Superior temporal gyrus (tissue), 1 donor: ENCODE measurements at regions not wholly inside any gene's neighbourhood (a gene's known extent, or its start where the extent isn't known, plus 50 kb on each side); places are given as distances from the start of the nearest gene placed in this dataset.

ENCODE experiments used
- DNase-seq: peaks from one replicate; pipeline ENCODE4 v3.0.0-alpha.2; 2016; ENCODE audit errors: extremely low spot score

DNA sequence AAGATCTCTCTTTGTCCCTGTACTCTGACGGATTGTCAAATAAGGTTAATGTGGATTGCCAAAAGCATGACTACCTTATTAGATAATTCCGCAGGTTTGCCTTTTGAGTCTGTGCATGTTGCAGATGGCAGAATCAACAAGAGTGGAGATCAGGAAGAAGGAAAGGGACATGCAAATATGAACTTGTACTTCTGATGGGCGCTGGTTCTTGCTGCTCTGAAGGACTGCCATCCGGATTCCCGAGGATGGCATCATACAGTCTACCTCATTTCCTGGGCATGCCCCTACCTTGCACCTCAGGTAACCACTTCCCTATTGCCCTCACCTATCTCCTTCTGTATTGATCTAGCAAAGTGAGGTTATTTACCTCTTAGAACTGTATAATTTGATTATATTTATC lies 504.2 kb downstream of the ACTL7B start:
- no peak for DNase-seq

DNA sequence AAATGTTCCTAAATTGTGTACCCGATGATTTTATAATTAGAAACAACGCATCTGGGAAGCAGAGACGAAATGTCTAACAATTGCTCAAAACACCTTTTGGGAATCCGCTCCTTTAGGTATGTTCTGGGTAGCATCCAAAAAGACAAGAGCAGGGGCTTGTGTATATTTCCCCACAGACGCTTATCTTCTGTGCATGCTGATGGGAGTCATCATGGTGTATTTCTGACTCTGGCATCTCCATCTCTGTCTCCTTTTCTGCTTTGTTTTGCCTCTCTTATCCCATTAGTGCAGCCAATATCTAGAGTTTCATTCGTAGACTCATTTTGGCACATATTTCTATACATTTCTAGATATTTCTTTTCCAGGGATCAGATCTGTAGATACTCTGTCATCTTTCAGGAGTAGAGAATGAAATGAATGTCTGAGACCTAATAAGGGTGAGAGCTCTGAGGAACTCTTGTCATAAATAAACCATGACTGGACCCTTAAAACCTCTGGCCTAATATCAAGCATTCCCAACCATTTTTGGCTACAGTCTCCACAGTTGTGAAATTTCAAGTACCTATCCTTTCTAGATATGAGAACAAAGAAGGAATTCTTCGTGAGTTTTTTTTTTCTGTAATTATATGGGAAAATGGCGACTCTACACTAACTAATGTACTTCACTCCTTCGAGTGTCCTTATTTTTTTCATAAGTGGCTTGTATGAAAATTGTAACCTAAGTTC lies 508.2 kb downstream of the ACTL7B start:
- DNase-seq = no peak

DNA sequence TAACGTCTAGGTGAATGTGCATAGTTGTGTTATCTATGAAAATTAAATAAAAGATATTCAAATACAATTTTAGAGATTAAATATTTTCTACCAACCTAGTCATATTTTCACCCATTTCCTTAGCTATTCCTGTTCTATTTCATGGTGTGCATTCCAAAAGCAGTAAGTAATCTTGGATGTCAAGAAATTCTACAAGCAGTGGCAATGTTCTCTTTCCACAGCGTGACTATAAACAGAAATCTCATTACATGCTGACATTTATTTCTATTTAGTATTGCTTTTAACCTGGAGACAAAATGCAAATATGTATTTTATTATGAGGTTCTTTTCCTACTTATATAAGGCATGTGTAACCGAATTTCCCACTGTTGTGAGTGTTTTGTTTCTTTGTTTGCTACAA lies 510.0 kb downstream of the ACTL7B start:
- DNase-seq = no peak

DNA sequence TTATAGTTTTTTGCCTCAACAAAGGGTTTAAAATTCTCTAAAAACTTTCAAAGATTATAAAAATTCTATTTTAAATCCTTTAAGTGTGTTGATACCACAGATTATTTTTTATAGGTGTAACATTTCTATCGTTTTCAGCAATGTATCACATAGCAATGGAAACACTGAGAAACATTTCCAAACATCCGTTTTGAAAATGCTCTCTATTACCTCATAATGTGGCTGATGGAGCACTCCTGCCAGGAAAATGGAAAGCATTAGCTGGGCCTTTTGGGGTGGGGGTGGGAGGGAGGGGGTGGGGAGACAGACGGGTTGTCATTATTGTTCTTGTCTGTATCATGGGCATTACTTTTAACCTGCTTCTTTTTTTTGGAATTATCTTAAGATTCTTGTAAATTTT lies 516.5 kb downstream of the ACTL7B start:
- no peak for DNase-seq

DNA sequence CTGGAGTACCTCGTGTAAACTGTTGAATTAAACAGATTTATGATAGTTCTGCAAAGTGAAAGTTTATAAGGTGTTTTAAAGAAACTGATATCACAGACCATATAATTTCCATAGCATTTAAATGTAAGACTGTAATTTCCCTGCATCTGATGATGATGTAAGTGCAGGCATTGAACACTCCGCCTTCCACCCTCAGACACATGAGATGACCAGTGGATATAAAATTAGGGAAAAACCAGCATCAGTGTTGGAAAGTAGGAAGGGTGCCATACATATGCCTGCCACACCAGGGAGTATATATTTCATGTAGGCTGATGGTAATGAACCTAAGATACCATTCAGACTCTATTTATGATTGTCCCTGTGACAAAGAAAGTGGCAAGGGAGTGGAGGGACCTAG lies 519.2 kb downstream of the ACTL7B start:
- no peak for DNase-seq

DNA sequence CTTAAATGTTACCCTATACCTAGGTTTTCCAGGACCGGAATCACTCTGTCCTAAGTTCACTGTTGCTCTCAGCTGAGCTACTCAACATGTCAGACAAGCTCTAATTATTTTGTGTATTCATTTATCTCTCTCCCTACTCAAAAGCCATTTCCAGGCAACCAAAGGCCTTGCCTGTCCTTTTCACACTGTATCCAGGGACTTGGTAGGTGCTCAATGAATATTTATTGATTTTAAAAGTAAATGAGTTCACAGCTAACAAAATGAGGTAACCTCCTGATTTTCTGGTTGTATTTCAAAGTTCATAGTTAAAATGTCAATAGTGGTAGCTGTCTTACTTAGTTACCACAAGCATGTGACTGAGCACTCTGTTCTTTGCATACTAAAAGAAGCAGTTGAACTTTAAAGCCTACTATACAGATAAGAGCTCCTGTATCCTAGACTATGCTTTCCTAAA lies 522.2 kb downstream of the ACTL7B start:
- no peak for DNase-seq

DNA sequence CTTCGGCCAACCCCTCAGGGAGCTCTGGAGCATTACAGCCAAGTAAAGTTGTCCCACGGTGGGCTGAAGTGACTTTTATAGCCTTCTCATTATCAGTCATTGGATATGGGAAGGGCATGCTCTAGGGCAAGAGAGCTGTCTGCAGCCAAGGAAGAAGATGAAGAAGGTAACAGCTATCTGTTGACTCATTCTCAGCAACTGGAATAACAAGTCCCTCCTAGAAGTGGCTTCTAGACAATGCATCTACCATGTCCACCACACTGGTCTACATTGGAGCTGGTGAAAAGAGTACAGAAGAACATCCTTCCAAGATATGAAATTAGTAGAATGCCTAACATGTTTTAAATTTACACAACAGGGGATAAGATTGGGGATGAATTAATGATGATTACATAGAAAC lies 524.2 kb downstream of the ACTL7B start:
- DNase-seq = no peak

DNA sequence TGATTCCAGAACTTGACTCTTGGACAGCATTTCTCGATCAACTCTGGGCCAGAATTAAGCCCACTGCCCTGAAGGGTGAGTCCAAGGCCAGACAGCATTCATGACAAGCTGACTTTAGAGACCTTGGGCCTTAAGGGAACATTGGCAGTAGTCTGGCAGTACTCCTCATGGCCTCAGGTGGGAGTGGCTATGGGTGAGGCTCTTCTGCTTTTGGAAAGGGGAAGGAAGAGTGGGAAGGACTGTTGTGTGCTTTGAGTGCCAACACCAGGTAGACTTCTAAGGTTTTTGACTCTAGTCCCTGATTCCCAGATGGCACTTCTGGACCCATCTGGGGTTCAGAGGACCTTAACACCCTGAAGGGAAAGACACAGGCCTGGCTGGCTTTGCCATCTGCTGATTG lies 530.4 kb downstream of the ACTL7B start:
- DNase-seq = no peak

DNA sequence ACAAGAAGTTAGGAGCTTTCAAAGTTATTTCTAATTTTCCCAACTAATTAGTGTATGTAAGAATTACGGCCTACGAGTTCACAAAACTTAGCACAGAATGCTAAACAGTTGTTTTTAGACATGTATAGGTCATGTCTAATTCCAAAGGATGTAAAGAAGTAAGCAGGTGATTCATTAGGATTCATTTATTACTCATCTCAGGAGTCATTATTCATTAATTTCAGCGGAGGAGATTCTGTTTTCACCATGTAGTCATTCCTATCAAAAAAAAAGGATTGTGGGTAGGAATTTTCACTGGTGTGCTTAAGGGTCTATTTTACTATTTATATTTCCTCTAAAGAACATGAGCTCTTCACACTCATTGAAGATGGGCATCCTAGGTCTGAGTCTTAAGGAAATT lies 532.2 kb downstream of the ACTL7B start:
- no peak for DNase-seq

DNA sequence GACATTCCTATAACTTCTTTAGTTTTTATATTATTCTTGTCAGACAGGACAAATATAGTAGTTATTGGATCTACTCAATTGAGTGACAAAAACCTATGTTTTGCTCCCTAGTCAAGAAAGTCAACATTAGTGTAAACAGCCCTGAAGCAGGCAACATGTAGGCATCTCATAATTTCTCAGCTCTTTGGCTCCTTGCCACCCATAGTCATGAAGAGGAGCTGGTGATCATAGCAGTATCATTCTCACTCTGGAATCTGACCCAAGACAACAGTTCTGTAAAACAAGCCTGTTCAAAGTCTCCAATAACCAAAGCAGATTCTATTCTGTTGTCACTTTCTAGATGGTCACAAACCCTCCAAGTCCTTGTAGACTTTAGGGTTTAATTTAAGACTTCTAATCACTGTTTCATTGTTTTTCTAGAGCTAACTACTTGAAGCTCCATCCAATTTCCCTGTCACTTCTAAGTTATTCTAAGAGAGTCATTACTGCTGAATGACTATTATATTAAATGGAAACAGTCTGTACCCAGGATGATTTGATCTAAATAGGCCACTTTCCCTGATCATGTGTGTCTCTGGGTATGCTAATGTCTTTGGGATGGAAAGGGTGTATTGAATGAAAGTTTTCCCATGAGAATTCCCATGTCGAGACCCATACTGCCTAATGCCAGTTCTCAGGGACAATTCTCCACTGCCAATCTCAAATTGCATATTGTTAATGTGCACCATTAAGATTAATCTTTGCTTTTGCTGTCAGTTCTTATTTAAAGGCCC lies 533.3 kb downstream of the ACTL7B start:
- DNase-seq = no peak

DNA sequence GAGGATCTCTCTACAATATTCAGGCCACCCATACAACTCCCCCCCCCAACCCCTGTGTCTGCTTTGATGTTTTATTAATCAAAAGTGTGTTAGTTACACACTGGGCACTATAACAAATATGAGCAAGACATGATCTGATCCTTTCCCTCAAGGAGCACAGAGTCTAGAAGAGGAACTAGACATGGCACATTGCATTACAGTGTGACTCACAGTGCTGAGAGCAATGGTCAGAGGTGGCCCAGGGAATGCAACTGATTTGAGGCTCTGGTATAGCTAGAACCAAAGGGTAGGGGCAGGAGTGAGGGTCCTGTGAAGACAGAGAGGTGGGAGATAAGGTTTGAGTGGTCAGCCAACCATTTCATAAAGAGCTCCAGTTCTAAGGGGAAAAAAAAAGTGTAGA lies 539.2 kb downstream of the ACTL7B start:
- no peak for DNase-seq

DNA sequence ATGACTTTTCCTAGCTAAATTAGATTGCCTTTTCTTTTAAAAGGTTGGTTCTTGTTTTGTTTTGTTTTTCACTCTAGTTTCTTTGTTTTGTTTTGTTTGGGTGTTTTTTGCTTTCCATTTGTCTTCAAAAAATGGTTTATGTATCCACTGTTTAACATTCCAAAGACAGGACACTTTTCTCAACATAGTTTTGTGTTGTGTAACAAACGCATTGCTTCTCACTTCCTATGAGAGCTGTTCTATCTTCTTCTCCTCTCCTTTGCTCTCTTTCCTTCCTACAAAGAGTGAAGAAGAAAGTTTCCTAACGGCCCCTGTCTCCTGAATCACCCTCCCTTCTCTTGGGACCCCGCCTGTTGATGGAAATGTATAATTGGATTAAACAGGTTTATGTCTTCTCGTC lies 539.7 kb downstream of the ACTL7B start:
- no peak for DNase-seq

DNA sequence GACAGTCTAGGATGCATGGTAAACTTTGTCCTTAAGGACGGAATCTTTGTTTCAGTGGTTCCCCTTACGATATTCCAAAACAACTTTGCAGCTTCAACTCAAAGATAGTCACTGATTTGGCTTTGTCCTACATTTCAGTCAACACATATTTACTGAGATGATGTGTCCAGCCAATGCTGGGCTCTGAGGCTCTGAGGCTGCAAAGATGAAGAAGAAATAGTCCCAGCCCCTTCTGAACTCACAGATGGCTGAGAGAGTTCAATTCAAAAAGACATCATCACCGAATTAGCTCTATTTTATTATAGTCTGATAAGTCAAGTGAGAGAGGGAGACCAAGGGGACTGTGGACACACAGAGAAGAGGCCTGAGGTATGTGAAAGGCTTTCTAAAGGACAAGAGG lies 544.0 kb downstream of the ACTL7B start:
- DNase-seq = no peak

DNA sequence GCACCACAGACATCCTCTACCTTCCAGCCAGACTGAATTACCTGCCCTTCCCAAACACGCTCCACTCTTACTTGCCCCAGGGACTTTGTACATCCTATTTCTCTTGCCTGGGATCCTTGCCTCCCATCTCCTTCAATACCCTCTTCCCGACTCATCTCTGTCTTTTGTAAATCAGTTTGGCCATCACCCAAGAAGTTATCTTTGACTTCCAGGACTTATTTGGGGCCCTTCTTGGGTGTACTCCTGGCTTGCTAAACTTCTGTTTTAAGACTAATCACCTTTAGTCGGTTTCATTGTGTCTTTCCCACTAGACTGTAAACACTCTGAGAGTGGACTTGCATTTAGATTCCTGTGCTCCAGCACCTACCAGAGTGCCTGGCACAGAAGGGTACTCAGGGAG lies 545.6 kb downstream of the ACTL7B start:
- no peak for DNase-seq

DNA sequence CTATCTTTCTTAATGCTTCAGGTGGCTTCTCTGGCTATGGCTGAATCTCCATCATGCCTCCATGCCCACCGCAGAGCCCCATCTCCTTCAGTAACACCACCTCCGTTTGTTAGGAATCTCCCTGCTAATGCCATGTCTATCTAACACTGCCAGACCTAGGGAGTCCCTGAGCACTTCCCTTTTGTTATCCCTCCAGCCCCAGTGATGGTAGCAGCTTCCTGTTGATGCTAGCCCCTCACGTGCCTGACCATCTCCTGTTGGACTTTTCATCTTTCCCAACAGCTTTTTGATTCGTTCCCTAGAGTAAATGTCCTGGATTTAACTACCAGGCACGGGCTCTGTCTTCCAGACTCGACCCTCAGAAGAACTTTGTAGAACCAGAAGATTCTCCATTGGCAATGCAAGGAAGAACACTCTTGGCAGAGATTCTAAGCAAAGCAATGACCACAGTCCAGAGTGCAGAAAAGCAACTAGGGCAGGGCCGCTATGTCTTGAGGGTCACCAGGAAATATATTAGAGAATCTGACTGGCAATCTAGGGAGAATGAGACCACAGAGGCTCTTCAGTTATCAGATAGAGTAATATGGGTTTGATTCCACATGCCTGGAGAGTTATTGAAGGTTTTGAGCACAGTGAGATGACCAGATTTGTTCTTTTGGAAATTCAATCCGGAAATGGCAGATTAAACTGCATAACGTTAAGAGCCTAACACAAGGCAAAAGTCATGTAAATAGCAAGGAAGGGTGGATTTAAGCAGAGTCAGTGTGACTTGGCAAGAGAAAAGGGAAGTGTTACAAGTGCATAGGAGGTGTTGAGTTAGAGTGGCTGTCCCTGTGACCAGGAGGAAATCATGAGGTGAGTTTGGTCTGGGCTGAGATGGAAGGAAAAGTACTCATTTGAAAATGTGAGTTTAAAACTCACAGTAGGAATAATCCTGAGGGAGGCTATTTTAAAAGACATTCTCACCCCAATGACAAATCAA lies 555.2 kb downstream of the ACTL7B start:
- no peak for DNase-seq

DNA sequence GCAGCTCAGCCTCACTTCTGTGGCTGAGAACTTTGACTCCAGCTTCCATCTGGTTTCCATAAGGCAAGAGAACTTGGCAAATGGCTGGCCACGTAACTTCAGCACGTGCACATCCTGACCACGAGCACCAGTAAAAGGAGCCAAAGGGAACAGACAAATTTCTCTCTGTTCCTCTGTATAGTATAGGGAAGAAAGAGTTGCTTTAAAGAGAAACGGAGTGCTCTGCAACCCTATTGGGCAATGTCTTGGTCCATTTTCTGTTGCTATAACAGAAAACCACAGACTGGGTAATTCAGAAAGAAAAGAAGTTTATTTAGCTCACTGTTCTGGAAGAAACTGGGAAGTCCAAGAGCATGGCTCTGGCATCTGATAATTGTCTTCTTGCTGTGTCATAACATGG lies 558.7 kb downstream of the ACTL7B start:
- no peak for DNase-seq

DNA sequence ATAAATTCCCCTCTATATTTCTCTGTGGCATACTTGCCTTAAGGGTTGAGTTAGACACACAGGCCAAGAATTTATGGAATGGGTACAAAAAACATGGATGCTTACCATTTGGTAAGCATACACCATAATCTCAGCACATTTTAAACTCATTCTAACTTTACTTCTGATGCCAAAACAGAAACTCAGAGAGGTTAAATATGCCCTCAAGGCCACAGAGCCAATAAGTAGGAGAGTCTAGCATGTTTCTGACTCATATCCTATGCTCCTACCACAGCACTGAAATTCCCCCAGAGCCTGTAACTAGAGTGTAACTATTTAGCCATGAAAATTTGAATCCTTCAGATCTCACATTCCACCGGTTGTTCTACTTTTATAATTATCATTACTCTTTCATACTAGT lies 559.7 kb downstream of the ACTL7B start:
- DNase-seq = no peak

DNA sequence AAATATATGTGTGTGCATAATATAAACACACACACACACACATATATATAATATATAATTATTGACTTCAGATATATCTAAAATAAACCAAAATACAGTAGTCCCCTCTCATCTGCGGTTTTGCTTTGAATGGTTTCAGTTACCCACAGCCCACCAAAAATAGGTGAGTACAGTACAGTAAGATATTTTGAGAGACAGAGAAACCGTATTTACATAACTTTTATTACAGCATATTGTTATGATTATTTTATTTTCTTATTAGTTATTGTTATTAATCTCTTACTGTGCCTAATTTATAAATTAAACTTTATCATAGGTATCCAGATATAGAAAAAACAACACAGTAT lies 564.2 kb downstream of the ACTL7B start:
- no peak for DNase-seq

DNA sequence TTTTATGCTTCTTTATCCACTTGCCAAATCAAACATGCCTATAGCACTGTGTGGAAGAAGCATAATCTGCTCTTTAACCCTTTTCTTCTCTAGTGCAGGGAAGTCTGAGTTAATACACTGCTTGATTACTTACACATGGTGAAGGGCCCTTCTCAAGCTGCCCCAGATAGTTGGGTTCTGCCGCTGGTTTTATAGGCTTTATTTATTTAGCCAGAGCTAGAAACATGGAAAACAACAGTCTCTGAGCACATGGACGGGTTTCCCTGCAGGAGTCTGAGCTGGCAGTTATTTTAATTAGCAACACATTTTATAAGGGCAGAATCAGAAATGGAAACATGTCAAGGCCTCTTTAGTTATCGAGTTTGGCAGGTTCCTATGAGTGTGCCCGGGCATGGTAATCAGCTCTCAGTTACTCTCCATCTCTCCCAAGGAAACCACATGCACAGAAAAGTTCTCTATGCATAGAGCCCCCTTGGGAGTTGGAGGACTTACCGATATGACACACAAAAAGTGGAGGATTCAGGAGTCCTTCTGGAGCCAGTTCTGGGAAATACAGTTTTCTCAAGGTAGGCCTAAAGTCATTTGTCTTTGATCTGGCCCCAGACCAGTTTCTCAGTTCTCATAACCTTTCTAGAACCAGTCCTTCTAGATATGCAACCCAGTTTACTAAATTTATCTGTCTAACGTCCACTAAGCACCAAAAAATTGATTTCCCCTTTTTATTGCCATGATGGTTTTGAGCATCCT lies 564.8 kb downstream of the ACTL7B start:
- no peak for DNase-seq

DNA sequence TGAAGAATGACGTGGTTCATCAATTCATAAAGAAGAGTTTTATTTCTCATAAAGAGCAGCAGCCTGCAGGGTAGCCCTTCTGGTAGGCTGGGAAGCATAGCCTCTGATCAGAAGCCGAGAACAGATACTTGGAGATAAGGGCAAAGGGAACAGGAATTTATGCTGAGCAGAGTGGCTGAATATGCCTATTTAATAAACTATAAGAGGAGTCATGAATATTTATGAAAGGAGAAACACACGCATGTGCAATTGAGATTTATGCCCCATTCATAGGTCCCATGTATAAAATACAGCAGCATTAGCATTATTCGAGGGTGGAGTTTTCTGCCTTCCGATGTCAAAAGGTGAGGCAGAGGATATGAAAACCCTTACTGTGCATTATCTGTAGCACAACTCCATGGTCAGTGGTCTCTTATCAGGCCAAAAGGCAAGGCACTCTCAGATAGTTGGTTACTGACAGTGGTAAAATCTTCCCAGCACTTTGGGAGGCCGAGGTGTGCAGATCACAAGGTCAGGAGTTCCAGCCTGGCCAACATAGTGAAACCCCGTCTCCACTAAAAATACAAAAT lies 569.1 kb downstream of the ACTL7B start:
- DNase-seq = no peak

DNA sequence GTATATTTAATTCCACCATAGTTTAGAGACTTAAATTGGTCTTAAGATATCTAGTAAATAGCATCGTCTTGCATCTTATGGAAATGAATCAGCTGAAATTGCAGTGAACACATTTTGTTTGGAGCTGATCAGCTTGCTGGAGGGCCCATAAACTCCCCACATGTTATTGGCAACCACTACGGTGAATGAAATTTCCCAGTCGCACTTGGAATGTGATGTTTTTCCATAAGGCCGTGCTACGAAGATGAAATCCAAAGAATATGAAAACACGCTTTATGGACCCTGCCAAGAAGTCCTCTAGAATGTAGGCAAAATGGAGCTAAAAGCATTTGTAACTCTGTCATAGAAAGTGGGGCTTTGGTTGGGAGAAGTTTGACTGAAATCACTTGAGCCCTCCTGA lies 572.1 kb downstream of the ACTL7B start:
- DNase-seq = no peak
